ENCODE measurements at regions not wholly inside any gene's neighbourhood (a gene's known extent, or its start where the extent isn't known, plus 50 kb on each side); places are given as distances from the start of the nearest gene placed in this dataset.
"Not testable (repeated sequence)": the region's sequence is repeated elsewhere in the genome, so short reads cannot be mapped to it uniquely, and the experiment has no call there.

DNA sequence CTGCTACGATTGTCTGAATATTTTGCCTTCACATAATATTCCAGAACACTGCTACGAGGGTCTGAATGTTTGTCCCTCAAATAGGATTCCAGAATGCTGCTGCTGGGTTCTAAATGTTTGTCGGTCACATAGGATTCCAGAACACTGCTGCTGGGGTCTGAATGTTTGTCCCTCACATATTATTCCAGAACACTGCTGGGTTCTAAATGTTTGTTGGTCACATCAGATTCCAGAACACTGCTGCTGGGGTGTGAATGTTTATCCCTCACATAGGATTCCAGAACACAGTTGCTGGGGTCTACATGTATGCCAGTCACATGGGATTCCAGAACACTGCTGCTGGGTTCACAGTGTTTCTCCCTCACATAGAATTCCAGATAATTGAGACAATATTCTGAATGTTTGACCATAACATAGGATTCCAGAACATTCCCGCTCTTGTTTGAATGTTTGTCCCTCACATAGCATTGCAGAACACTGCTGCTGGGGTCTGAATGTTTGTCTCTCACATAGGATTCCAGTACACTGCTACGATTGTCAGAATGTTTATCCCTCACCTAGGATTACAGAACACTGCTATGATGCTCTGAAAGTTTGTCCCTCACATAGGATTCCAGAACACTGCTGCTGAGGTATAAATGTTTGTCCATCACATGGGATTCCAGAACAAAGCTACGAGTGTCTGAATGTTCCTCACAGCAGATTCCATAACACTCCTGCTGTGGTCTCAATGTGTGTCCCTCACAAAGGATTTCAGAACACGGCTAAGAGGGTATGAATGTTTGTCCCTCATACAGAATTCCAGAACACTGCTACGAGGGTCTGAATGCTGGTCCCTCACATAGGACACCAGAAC is 201.8 kb downstream of the FOXD4L6 start:
- no peak for DNase-seq (ENCODE audit: low spot score)
- no peak overlapping the region for H3K27ac ChIP-seq (ENCODE audit: low read depth, low read length, poor library complexity, severe bottlenecking)
- H3K36me3 ChIP-seq (ENCODE audit: insufficient read depth, low read length): no peaks in the 10 kb centered on the region
- H3K4me2 ChIP-seq (ENCODE audit: low read length): no peak overlapping the region
- no peak for TF ChIP-seq EZH2phosphoT487 (IDR thresholded peaks at IDR 0.05; ENCODE audit: borderline replicate concordance, low read depth, low read length)
- TF ChIP-seq CTCF (conservative IDR thresholded peaks at IDR 0.05; ENCODE audit: low read length): no peak
- intact Hi-C loops (cut with micrococcal nuclease; ENCODE audit: unreplicated experiment): no loop called here
- H3K4me3 ChIP-seq (ENCODE audit: low read depth, low read length, poor library complexity, severe bottlenecking): no peak overlapping the region
- H3K9me2 ChIP-seq (ENCODE audit: insufficient read depth, low read length): no peaks in the 10 kb centered on the region
- ChIA-PET CTCF (ENCODE audit: unreplicated experiment) (no interaction called here), POLR2A (no interaction called here)
- no peak overlapping the region for H2AFZ ChIP-seq (ENCODE audit: low read length)
- H3K79me2 ChIP-seq (ENCODE audit: insufficient read depth, low read depth, low read length): no peaks in the 10 kb centered on the region
- H3K9me3 ChIP-seq (ENCODE audit: low read length): no peaks in the 10 kb centered on the region
- BruUV-seq (replicated peaks): no TSS peak
- H3K4me1 ChIP-seq (ENCODE audit: insufficient read depth, low read length, poor library complexity, severe bottlenecking): no peaks in the 10 kb centered on the region
- no peaks in the 10 kb centered on the region for H4K20me1 ChIP-seq (ENCODE audit: insufficient read depth, low read length)

DNA sequence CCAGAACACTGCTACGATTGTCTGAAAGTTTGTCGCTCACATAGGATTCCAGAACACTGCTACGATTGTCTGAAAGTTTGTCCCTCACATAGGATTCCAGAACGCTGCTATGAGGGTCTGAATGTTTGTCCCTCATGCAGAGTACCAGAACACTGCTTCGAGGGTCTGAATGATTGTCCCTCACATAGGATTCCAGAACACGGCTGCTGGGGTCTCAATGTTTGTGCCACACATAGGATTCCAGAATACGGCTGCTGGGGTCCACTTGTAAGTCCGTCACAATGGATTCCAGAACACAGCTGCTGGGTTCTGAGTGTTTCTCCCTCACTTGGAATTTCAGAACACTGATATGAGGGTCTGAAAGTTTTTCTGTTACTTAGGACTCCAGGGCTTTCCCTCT is 203.3 kb downstream of the FOXD4L6 start:
- Histone ChIP-seq H3K4me2 (ENCODE audit: low read length) (no peak overlapping the region), H2AFZ (ENCODE audit: low read length) (no peak overlapping the region), H3K27ac (ENCODE audit: low read depth, low read length, poor library complexity, severe bottlenecking) (no peak overlapping the region), H3K79me2 (ENCODE audit: insufficient read depth, low read depth, low read length) (no peaks in the 10 kb centered on the region), H3K4me1 (ENCODE audit: insufficient read depth, low read length, poor library complexity, severe bottlenecking) (no peaks in the 10 kb centered on the region), H3K36me3 (ENCODE audit: insufficient read depth, low read length) (no peaks in the 10 kb centered on the region), H3K4me3 (ENCODE audit: low read depth, low read length, poor library complexity, severe bottlenecking) (no peak overlapping the region), H4K20me1 (ENCODE audit: insufficient read depth, low read length) (no peaks in the 10 kb centered on the region), H3K9me3 (ENCODE audit: low read length) (peaks cover 1% of the 10 kb centered on the region; the same call in 1 of the 2 replicates), H3K9me2 (ENCODE audit: insufficient read depth, low read length) (no peaks in the 10 kb centered on the region)
- no TSS peak for BruUV-seq (replicated peaks)
- no peak for DNase-seq (ENCODE audit: low spot score)
- TF ChIP-seq CTCF (conservative IDR thresholded peaks at IDR 0.05; ENCODE audit: low read length) (no peak), EZH2phosphoT487 (IDR thresholded peaks at IDR 0.05; ENCODE audit: borderline replicate concordance, low read depth, low read length) (no peak)
- ChIA-PET CTCF (ENCODE audit: unreplicated experiment) (no interaction called here), POLR2A (no interaction called here)
- intact Hi-C loops (cut with micrococcal nuclease; ENCODE audit: unreplicated experiment): no loop called here

GRCh38 chr9:40916399-40916783 is 212.1 kb downstream of the FOXD4L6 start:
- H3K79me2 ChIP-seq (ENCODE audit: insufficient read depth, low read depth, low read length); H3K4me1 ChIP-seq (ENCODE audit: insufficient read depth, low read length, poor library complexity, severe bottlenecking); H3K9me3 ChIP-seq (ENCODE audit: low read length); intact Hi-C loops (cut with micrococcal nuclease; ENCODE audit: unreplicated experiment); DNase-seq (ENCODE audit: low spot score); BruUV-seq (replicated peaks); H3K9me2 ChIP-seq (ENCODE audit: insufficient read depth, low read length); POLR2A ChIA-PET; H3K4me2 ChIP-seq (ENCODE audit: low read length); H3K4me3 ChIP-seq (ENCODE audit: low read depth, low read length, poor library complexity, severe bottlenecking); H3K36me3 ChIP-seq (ENCODE audit: insufficient read depth, low read length); CTCF ChIA-PET (ENCODE audit: unreplicated experiment); H2AFZ ChIP-seq (ENCODE audit: low read length); H3K27ac ChIP-seq (ENCODE audit: low read depth, low read length, poor library complexity, severe bottlenecking); H4K20me1 ChIP-seq (ENCODE audit: insufficient read depth, low read length): not testable (repeated sequence)

DNA sequence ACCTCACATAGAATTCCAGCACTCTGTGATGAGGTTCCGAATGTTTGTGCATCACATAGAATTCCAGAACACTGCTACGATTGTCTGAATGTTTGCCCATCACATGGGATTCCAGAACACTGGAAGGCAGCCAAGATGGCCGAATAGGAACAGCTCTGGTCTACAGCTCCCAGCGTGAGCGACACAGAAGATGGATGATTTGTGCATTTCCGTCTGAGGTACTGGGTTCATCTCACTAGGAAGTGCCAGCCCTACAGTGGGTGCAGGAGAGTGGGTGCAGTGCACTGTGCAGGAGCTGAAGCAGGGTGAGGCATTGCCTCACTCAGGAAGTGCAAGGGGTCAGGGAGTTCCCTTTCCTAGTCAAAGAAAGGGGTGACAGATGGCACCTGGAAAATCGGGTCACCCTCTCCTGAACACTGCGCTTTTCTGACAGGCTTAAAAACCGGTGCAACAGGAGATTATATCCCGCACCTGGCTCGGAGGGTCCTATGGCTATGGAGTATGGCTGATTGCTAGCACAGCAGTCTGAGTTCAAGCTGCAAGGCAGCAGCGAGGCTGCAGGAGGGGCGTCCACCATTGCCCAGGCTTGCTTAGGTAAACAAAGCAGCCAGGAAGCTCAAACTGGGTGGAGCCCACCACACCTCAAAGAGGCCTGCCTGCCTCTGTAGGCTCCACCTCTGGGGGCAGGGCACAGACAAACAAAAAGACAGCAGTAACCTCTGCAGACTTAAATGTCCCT is 212.7 kb downstream of the FOXD4L6 start:
- H2AFZ ChIP-seq (ENCODE audit: low read length); POLR2A ChIA-PET; CTCF ChIA-PET (ENCODE audit: unreplicated experiment); H3K4me1 ChIP-seq (ENCODE audit: insufficient read depth, low read length, poor library complexity, severe bottlenecking); intact Hi-C loops (cut with micrococcal nuclease; ENCODE audit: unreplicated experiment); BruUV-seq (replicated peaks); H3K4me2 ChIP-seq (ENCODE audit: low read length); DNase-seq (ENCODE audit: low spot score); H3K27ac ChIP-seq (ENCODE audit: low read depth, low read length, poor library complexity, severe bottlenecking); H4K20me1 ChIP-seq (ENCODE audit: insufficient read depth, low read length); H3K79me2 ChIP-seq (ENCODE audit: insufficient read depth, low read depth, low read length); H3K4me3 ChIP-seq (ENCODE audit: low read depth, low read length, poor library complexity, severe bottlenecking); H3K9me2 ChIP-seq (ENCODE audit: insufficient read depth, low read length); H3K36me3 ChIP-seq (ENCODE audit: insufficient read depth, low read length); H3K9me3 ChIP-seq (ENCODE audit: low read length): not testable (repeated sequence)

All from OCI-LY7 (cell line).